IMR-90 (cell line): ENCODE measurements at regions not wholly inside any gene's neighbourhood (a gene's known extent, or its start where the extent isn't known, plus 50 kb on each side); places are given as distances from the start of the nearest gene placed in this dataset.

Source experiments
- BHLHE40 ChIP-seq: fragments of 150-350 bp; IDR thresholded peaks from 2 replicates; pipeline ENCODE4 v1.6.1; 2016; ENCODE audit warnings: mild to moderate bottlenecking, low read depth, low read length
- CEBPB ChIP-seq: IDR thresholded peaks from 2 replicates; pipeline ENCODE4 v1.6.1; 2012; ENCODE audit warnings: low read depth, low read length, improper control_type of control experiment
- FOS ChIP-seq: fragments of 150-350 bp; IDR thresholded peaks from 2 replicates; pipeline ENCODE4 v1.6.1; 2016; ENCODE audit warnings: low read depth, low read length
- MAFK ChIP-seq: IDR thresholded peaks from 2 replicates; pipeline ENCODE4 v1.6.1; 2012; ENCODE audit warnings: low read depth, low read length, improper control_type of control experiment
- MAZ ChIP-seq: IDR thresholded peaks from 2 replicates; pipeline ENCODE4 v1.6.1; 2012; ENCODE audit warnings: low read depth, mild to moderate bottlenecking, low read length, improper control_type of control experiment, moderate library complexity, borderline replicate concordance
- POLR2A ChIP-seq: IDR thresholded peaks from 2 replicates; pipeline ENCODE4 v1.6.1; 2012; ENCODE audit warnings: mild to moderate bottlenecking, low read depth, low read length
- RFX5 ChIP-seq: IDR thresholded peaks from 2 replicates; pipeline ENCODE4 v1.8.0; 2012; ENCODE audit warnings: low read depth, mild to moderate bottlenecking, low read length, moderate library complexity
- SMC3 ChIP-seq: fragments of 150-350 bp; IDR thresholded peaks from 2 replicates; pipeline ENCODE4 v1.6.1; 2016; ENCODE audit warnings: low read depth, mild to moderate bottlenecking, antibody characterized with exemption, low read length, moderate library complexity
- TF ChIP-seq, protein P1 (sequence below): conservative IDR thresholded peaks from 2 replicates; pipeline ENCODE4 v1.5.1; 2012; ENCODE audit warnings: mild to moderate bottlenecking, low read depth, low read length, improper control_type of control experiment
- TF ChIP-seq, protein P2 (sequence below): fragments of 150-350 bp; IDR thresholded peaks from 2 replicates; pipeline ENCODE4 v1.6.1; 2016; ENCODE audit warnings: low read depth, mild to moderate bottlenecking, low read length, moderate library complexity, borderline replicate concordance

DNA sequence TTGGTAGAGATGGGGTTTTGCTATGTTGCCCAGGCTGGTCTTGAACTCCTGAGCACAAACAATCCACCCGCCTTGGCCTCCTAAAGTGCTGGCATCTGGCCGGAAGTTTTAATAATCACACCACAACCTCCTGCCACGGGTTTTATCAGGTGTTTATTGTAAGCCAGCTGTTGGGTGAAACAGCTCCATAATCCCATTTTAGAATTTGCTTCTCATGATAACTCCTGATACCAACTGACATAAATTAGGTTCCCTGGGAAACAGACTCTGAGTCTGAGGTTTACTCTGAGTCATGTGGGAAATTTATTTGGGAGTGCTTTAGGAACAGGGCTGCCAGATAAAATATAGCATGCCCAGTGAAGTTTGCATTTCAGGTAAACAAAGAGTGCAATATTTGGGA, 122.6 kb upstream of the MED13 start:
- TF ChIP-seq MAFK (no peak), POLR2A (no peak), SMC3 (no peak), CEBPB (no peak), RFX5 (no peak), MAZ (no peak), FOS (no peak), BHLHE40 (no peak)
- TF ChIP-seq, protein P1, sequence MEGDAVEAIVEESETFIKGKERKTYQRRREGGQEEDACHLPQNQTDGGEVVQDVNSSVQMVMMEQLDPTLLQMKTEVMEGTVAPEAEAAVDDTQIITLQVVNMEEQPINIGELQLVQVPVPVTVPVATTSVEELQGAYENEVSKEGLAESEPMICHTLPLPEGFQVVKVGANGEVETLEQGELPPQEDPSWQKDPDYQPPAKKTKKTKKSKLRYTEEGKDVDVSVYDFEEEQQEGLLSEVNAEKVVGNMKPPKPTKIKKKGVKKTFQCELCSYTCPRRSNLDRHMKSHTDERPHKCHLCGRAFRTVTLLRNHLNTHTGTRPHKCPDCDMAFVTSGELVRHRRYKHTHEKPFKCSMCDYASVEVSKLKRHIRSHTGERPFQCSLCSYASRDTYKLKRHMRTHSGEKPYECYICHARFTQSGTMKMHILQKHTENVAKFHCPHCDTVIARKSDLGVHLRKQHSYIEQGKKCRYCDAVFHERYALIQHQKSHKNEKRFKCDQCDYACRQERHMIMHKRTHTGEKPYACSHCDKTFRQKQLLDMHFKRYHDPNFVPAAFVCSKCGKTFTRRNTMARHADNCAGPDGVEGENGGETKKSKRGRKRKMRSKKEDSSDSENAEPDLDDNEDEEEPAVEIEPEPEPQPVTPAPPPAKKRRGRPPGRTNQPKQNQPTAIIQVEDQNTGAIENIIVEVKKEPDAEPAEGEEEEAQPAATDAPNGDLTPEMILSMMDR, result no peak
- TF ChIP-seq, protein P2, sequence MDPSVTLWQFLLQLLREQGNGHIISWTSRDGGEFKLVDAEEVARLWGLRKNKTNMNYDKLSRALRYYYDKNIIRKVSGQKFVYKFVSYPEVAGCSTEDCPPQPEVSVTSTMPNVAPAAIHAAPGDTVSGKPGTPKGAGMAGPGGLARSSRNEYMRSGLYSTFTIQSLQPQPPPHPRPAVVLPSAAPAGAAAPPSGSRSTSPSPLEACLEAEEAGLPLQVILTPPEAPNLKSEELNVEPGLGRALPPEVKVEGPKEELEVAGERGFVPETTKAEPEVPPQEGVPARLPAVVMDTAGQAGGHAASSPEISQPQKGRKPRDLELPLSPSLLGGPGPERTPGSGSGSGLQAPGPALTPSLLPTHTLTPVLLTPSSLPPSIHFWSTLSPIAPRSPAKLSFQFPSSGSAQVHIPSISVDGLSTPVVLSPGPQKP, result no peak
